ENCODE measurements at regions not wholly inside any gene's neighbourhood (a gene's known extent, or its start where the extent isn't known, plus 50 kb on each side); places are given as distances from the start of the nearest gene placed in this dataset.

- WGBS, 2 donors: 72 to 74% methylated on average over 26 of the region's 26 CpGs
- H3K27ac ChIP-seq: peak overlapping the region in 2 of 10 donors; percentile 18 to 19
- ATAC-seq (peak; percentile 26 to 71 (median 60)), DNase-seq (peak in 1 of 2 donors; percentile 40)
- H3K36me3 ChIP-seq: no peaks in the 10 kb centered on the region
- H3K9me3 ChIP-seq: no peaks in the 10 kb centered on the region
- no peak for TF ChIP-seq CTCF (IDR thresholded peaks at IDR 0.05)
- H3K4me1 ChIP-seq: peaks cover 0 to 24% (median 8%) of the 10 kb centered on the region in 9 donors
- no peak overlapping the region for H3K4me3 ChIP-seq
- intact Hi-C loops (cut with DNase I): loop anchor here in 8 of 10 donors (2.0 to 5.0 kb wide), 6 partner anchors 45 to 131 kb away; partner anchors contain the start of gene SOCS3 (in 4 of the 8)
- no peaks in the 10 kb centered on the region for H3K27me3 ChIP-seq
Observed at GRCh38 chr17:78291944-78292910, 60.8 kb downstream of the TMEM235 start.

GRCh38 chr17:78290721-78291120, 59.3 kb downstream of the TMEM235 start:
- Histone ChIP-seq H3K9me3 (no peaks in the 10 kb centered on the region), H3K36me3 (no peaks in the 10 kb centered on the region), H3K4me1 (peaks cover 0 to 24% (median 8%) of the 10 kb centered on the region in 9 donors), H3K27me3 (no peaks in the 10 kb centered on the region), H3K4me3 (no peak overlapping the region), H3K27ac (no peak overlapping the region)
- DNase-seq (no peak), ATAC-seq (no peak)
- WGBS, 2 donors: 93 to 97% methylated on average over 7 of the region's 7 CpGs
- intact Hi-C loops (cut with DNase I): loop anchor here in 8 of 10 donors (2.0 to 5.0 kb wide), 6 partner anchors 47 to 132 kb away; partner anchors contain the start of gene SOCS3 (in 4 of the 8)
- no peak for TF ChIP-seq CTCF (IDR thresholded peaks at IDR 0.05)
